Epidermal melanocyte (primary cell): ENCODE measurements at regions not wholly inside any gene's neighbourhood (a gene's known extent, or its start where the extent isn't known, plus 50 kb on each side); places are given as distances from the start of the nearest gene placed in this dataset.
A peak's percentile ranks its signal among the peaks of the same experiment; 100 is the strongest.
"Not testable (repeated sequence)": the region's sequence is repeated elsewhere in the genome, so short reads cannot be mapped to it uniquely, and the experiment has no call there.

ENCODE experiments used
- DNase-seq: peaks from one replicate; pipeline ENCODE4 v3.0.0; 2011; ENCODE audit warnings: low spot score; ENCODE audit not compliant: insufficient read length

- no peak for DNase-seq
Observed at GRCh38 chr3:193118907-193119306, 122.1 kb upstream of the PLAAT1 start.

DNA sequence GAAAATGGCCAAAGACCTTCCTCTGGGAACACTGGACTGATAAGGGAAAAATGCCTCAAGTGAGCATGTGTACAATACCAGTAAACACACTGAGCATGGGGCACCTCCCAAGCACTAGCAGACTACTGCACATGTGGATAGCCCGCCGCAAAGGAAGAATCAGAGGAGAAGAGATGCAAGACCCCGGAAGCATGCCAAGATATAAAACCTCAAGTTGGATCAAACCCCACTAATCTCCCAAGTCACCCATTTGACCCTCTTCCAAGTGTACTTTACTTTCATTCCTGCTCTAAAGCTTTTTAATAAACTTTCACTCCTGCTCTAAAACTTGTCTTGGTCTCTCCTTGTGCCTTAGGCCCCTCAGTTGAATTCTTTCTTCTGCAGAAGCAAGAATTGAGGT is 121.1 kb upstream of the PLAAT1 start:
- no peak for DNase-seq

DNA sequence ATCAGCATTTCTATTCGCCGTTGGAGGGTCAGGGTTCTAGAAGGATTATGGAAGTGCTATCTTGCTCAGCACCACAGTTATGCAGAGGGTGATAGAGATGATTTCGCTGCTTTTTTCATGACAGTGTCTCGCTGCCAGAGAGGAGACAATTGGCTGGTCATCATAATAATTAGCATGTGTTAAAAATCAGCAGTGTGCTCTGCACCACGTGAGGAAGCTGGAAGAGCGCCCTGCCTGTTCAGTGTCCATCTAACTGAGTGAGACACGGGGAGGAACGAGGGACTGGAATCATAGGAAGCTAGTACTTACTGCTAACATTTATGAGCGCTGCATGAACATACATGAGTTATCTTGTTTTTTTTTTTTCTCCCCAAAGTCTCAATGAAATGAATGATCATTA is 116.2 kb upstream of the PLAAT1 start:
- DNase-seq = no peak

DNA sequence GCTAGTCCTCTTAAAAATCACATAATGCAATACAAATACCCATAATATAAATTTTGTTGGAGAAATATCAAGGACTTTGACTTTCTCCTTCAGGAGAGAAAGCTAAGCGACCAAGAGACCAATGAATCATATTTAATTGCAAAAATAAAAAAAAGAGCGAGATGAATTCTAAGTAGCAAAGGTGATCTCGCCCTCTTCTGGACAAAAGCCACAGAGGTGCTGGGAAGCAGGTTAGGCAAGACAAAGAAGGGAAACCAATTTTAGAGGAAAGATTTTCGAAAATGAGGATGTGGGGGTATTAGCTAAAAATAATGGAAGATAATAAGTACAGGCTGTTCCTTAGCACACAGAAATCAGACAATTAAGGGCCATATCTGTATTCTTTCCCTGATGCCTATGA is 111.4 kb upstream of the PLAAT1 start:
- no peak for DNase-seq

DNA sequence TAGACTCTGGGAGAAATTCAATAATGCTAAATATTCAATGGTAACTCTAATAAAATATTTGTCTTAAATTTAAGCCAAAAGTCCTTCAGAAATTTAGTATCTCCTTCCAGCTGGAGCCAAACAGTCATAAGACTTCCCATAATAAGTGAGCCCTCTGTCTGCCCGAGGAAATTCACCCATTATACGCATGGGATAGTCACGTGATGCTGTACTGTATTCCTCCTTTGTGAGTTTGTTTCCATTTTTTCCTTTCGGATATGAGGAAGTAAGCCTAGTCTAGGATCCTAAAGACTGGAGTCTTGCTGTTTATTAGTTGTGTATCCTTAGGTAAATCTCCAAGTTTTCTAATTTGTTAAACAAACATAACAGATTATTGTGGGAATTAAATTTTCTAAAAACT is 110.4 kb upstream of the PLAAT1 start:
- peak; percentile 58 for DNase-seq

- no peak for DNase-seq
Observed at GRCh38 chr3:193132241-193132640, 108.8 kb upstream of the PLAAT1 start.

GRCh38 chr3:193132964-193133363 is 108.1 kb upstream of the PLAAT1 start:
- no peak for DNase-seq

GRCh38 chr3:193134856-193135255 is 106.2 kb upstream of the PLAAT1 start:
- DNase-seq = peak; percentile 52

- no peak for DNase-seq
Observed at GRCh38 chr3:193140381-193140780, 100.6 kb upstream of the PLAAT1 start.

GRCh38 chr3:193145248-193145647 is 95.8 kb upstream of the PLAAT1 start:
- DNase-seq = no peak

DNA sequence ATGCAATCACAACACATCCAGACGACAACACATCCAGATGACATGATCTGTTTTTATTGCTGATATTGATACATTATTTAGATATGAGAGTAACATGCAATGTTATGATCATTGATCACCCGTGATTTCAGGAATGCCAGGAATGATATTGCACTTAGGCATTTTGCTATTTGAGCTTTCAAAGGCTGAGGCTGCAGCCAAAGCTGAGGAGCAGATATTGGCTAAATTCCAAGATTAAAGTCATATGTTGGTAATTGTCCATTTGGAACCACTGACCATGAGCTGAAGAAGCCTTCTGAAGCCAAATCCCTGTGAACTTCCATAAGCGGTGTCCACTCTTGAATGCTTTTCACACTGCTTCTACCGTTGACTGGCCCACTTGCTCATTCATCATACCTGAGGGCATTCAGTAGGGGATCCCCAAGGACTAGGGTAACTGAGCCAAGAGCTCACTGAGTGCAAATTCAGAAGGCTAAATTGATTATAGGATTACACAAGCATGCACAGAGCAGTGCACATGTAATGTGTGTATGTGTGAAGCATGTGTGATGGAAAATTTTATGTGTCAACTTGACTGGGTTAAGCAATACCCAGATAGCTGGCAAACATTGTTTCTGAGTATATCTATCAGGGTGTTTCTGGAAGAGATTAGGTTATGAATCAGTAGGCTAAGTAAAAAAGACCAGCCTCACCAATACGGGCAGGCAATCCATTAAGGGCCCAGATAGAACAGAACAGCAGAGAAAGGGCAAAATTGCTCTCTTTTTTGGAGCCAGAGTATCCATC is 92.1 kb upstream of the PLAAT1 start:
- no peak for DNase-seq

- DNase-seq = no peak
Observed at GRCh38 chr3:193149998-193150397, 91.0 kb upstream of the PLAAT1 start.

GRCh38 chr3:193155044-193155781 is 85.8 kb upstream of the PLAAT1 start:
- not testable (repeated sequence) for DNase-seq

- no peak for DNase-seq
Observed at GRCh38 chr3:193157051-193157450, 84.0 kb upstream of the PLAAT1 start.

GRCh38 chr3:193165431-193166120 is 75.4 kb upstream of the PLAAT1 start:
- no peak for DNase-seq

GRCh38 chr3:193168931-193169330 is 72.1 kb upstream of the PLAAT1 start:
- no peak for DNase-seq

DNA sequence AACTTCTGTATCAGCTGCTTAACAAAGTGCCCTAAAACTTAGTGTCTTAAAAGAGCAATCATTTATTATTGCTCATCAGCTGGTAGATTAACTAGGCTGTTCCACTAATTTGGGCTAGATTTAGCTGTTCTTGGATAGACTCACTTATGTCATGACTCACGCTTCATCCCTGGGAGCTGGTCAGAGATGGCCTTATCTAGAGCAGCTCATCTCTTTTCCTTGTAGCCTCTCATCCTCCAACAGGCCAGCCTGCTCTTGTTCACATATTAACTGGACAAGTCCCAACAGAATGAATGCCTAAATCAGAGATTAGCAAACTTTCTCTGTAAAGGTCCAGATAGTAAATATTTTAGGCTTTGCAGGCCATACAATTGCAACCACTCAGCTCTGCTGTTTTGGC is 66.9 kb upstream of the PLAAT1 start:
- no peak for DNase-seq

DNA sequence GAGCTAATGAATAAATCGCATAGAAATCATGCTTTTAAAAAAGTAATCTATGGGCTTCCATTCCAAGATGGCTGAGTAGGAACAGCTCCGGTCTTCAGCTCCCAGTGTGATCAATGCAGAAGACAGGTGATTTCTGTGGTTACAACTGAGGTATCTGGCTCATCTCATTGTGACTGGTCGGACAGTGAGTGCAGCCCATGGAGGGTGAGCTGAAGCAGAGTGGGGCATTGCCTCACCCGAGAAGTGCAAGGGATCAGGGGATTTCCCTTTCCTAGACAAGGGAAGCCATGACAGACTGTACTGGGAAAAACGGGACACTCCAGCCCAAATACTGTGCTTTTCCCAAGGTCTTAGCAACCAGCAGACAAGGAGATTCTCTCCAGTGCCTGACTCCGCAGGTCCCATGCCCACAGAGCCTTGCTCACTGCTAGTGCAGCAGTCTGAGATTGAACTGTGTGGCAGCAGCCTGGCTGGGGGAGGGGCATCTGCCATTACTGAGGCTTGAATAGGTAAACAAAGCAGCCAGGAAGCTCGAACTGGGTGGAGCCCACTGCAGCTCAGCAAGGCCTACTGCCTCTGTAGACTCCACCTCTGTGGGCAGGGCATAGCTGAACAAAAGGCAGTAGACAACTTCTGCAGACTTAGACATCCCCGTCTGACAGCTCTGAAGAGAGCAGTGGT is 61.5 kb upstream of the PLAAT1 start:
- not testable (repeated sequence) for DNase-seq

- no peak for DNase-seq
Observed at GRCh38 chr3:193187070-193187722, 53.8 kb upstream of the PLAAT1 start.

DNA sequence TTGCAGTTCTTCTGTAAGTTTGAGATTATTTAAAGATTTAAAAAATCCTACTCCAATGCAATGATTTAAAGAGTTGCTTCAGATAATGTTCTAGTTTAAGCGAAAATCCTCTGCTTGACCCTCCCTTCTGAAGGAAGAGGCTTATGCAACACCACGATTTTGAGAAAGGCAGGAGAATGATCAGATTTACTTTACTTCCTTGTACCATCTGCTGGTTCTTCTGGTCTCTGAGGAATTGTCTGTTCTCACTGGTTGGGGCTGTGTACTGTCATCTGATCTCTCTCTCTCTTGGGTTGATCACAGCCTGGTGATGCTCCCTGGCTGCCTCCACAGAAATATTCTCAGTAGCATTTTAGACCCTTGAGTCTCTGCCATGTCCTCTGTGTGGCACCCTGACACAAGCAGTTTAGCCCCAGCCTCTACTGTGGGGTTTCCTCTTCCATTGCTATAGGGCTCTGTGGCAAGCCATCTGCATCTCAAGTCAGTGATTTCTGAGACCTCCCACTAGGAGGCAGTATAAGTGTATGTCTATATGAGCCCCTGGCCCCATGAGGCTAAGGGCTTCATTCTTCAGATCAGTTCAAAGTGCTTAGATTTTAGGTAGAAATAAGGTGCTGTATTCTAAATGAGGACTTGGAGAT is 50.8 kb upstream of the PLAAT1 start:
- no peak for DNase-seq
